ENCODE measurements at regions not wholly inside any gene's neighbourhood (a gene's known extent, or its start where the extent isn't known, plus 50 kb on each side); places are given as distances from the start of the nearest gene placed in this dataset.

DNA sequence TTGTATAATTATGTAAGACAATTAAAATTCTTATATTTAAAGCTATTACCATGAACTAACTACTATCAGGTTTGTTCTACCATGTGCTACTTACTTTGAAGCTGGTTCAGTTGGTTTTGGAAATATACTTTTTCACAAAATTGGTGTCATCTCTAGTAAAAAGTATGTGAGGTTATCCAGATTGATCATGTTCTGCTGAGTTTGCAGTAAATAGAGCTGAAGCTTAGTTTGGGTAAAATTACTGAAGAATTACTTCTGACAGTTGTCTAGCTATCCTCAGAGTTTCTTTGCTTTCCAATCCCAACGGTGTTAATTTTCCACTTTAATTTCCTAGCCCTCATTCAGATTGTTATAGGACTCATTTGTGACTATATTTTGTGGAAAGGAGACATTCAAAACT is 184.2 kb downstream of the FAT4 start:
- TF ChIP-seq, protein P1, sequence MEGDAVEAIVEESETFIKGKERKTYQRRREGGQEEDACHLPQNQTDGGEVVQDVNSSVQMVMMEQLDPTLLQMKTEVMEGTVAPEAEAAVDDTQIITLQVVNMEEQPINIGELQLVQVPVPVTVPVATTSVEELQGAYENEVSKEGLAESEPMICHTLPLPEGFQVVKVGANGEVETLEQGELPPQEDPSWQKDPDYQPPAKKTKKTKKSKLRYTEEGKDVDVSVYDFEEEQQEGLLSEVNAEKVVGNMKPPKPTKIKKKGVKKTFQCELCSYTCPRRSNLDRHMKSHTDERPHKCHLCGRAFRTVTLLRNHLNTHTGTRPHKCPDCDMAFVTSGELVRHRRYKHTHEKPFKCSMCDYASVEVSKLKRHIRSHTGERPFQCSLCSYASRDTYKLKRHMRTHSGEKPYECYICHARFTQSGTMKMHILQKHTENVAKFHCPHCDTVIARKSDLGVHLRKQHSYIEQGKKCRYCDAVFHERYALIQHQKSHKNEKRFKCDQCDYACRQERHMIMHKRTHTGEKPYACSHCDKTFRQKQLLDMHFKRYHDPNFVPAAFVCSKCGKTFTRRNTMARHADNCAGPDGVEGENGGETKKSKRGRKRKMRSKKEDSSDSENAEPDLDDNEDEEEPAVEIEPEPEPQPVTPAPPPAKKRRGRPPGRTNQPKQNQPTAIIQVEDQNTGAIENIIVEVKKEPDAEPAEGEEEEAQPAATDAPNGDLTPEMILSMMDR (IDR thresholded peaks at IDR 0.05; ENCODE audit: low read depth, low read length), result no peak
- Histone ChIP-seq H3K9me3 (ENCODE audit: severe bottlenecking) (no peaks in the 10 kb centered on the region), H3K4me3 (ENCODE audit: low read depth, low read length) (no peak overlapping the region)

DNA sequence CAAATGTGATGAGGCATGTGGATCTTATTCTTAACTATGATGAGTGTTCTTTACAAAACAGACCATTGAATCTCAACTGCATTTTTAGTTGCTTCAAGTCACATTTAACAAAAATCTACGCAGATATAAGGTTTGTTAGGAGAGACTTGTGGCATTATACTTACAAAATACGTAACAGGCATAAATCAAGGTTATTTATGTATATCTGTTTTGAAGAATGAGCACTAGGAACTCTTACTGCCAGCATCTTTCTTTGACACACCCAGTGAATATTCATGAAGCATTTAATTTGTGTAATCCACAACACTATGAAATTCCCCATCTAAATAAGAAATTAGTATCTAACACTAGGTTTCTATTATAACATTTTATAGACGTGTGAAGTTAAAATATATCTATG is 186.3 kb downstream of the FAT4 start:
- no peak overlapping the region for H3K27ac ChIP-seq
- no peaks in the 10 kb centered on the region for H3K36me3 ChIP-seq
- no peak overlapping the region for H3K4me3 ChIP-seq (ENCODE audit: low read depth, low read length)
- TF ChIP-seq, protein P1 (IDR thresholded peaks at IDR 0.05; ENCODE audit: low read depth, low read length), result no peak
- H3K27me3 ChIP-seq (ENCODE audit: insufficient read depth, low read depth, severe bottlenecking), result no peaks in the 10 kb centered on the region
- H3K9me3 ChIP-seq (ENCODE audit: severe bottlenecking), result no peaks in the 10 kb centered on the region
- no peak for DNase-seq

More for the DNA sequence above, 184.2 kb downstream of the FAT4 start:
- no peaks in the 10 kb centered on the region for H3K36me3 ChIP-seq
- no peak for DNase-seq
- no peak overlapping the region for H3K27ac ChIP-seq
- H3K27me3 ChIP-seq (ENCODE audit: insufficient read depth, low read depth, severe bottlenecking), result no peaks in the 10 kb centered on the region

DNA sequence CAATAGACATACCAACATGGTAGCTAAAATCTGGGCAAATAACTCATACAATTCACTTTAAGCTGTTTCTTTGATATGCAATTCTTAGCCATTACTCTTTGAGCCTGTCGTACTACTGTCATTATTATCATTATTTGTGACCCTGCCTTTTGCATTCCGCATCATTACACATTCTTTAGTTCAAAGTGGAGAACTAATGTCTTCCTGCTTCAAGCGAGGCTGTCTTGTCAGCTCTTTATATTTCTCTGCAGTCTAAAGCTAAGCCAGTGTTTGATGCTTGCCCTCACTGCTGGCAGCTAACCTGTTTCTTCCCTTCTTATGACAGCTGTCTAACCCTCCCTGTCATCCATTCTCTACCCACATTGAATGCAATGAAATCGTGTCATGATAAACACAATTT is 186.8 kb downstream of the FAT4 start:
- DNase-seq, result no peak
- Histone ChIP-seq H3K27me3 (ENCODE audit: insufficient read depth, low read depth, severe bottlenecking) (no peaks in the 10 kb centered on the region), H3K27ac (no peak overlapping the region), H3K4me3 (ENCODE audit: low read depth, low read length) (no peak overlapping the region), H3K9me3 (ENCODE audit: severe bottlenecking) (no peaks in the 10 kb centered on the region), H3K36me3 (no peaks in the 10 kb centered on the region)
- TF ChIP-seq, protein P1 (IDR thresholded peaks at IDR 0.05; ENCODE audit: low read depth, low read length), result no peak

- DNase-seq, result no peak
- Histone ChIP-seq H3K27ac (no peak overlapping the region), H3K9me3 (ENCODE audit: severe bottlenecking) (no peaks in the 10 kb centered on the region), H3K27me3 (ENCODE audit: insufficient read depth, low read depth, severe bottlenecking) (no peaks in the 10 kb centered on the region), H3K4me3 (ENCODE audit: low read depth, low read length) (no peak overlapping the region), H3K36me3 (no peaks in the 10 kb centered on the region)
- TF ChIP-seq, protein P1 (IDR thresholded peaks at IDR 0.05; ENCODE audit: low read depth, low read length), result no peak
These were observed 190.9 kb downstream of the FAT4 start for GRCh38 chr4:125505621-125506020.

- DNase-seq, result no peak
- no peak overlapping the region for H3K27ac ChIP-seq
- no peaks in the 10 kb centered on the region for H3K36me3 ChIP-seq
- H3K27me3 ChIP-seq (ENCODE audit: insufficient read depth, low read depth, severe bottlenecking), result no peaks in the 10 kb centered on the region
- no peaks in the 10 kb centered on the region for H3K9me3 ChIP-seq (ENCODE audit: severe bottlenecking)
- no peak overlapping the region for H3K4me3 ChIP-seq (ENCODE audit: low read depth, low read length)
- TF ChIP-seq, protein P1 (IDR thresholded peaks at IDR 0.05; ENCODE audit: low read depth, low read length), result no peak
These were observed 192.4 kb downstream of the FAT4 start for GRCh38 chr4:125507141-125507540.

GRCh38 chr4:125511715-125512114 is 197.0 kb downstream of the FAT4 start:
- Histone ChIP-seq H3K4me3 (ENCODE audit: low read depth, low read length) (no peak overlapping the region), H3K27ac (no peak overlapping the region), H3K9me3 (ENCODE audit: severe bottlenecking) (no peaks in the 10 kb centered on the region), H3K36me3 (no peaks in the 10 kb centered on the region), H3K27me3 (ENCODE audit: insufficient read depth, low read depth, severe bottlenecking) (no peaks in the 10 kb centered on the region)
- DNase-seq, result no peak
- TF ChIP-seq, protein P1 (IDR thresholded peaks at IDR 0.05; ENCODE audit: low read depth, low read length), result no peak
